Endothelial cell of umbilical vein (primary cell): ENCODE measurements at regions not wholly inside any gene's neighbourhood (a gene's known extent, or its start where the extent isn't known, plus 50 kb on each side); places are given as distances from the start of the nearest gene placed in this dataset.

Source experiments
- BruUV-seq: library from RNA; stranded (reverse); fragments of 400-500 nt; replicated peaks from 2 replicates; lab custom pipeline; 2021; lab: Mats Ljungman, UMichigan
- CTCF ChIA-PET: fragments of 300-600, 350-600 bp; sonication (Branson Sonifier 250); formaldehyde crosslinking; loops from one replicate; lab custom pipeline; 2021; ENCODE audit warnings: antibody characterized with exemption, inconsistent platforms; lab: Charles Lee
- POLR2A ChIA-PET: fragments of 300-600, 350-600 bp; sonication (Branson Sonifier 250); formaldehyde crosslinking; loops from one replicate; lab custom pipeline; 2021; ENCODE audit warnings: antibody characterized with exemption, inconsistent platforms; lab: Charles Lee
- DNase-seq: peaks from one replicate; pipeline ENCODE4 v3.0.0-alpha.2; 2011; ENCODE audit warnings: low read depth, low spot score
- FAIRE-seq: peaks from 2 replicates; lab custom pipeline; 2011; peaks lifted over from hg19 to GRCh38; lab: Jason Lieb, UNC
- H2AFZ ChIP-seq: 2 replicates; pipeline ENCODE4 v1.6.0; 2012; ENCODE audit warnings: low read depth, low read length, control low read depth, inconsistent platforms
- H3K27ac ChIP-seq: 2 replicates; pipeline ENCODE4 v1.5.1; 2011; ENCODE audit warnings: low read depth, mild to moderate bottlenecking, control low read depth, low read length, moderate library complexity; ENCODE audit not compliant: insufficient read depth
- H3K27me3 ChIP-seq, 2 experiments: 2 replicates each; pipeline versions ENCODE4 v1.6.0 to v1.6.1; 2011; ENCODE audit warnings: low read length in 2 of 2, mixed read lengths in 1 of 2; ENCODE audit not compliant: control insufficient read depth in 2 of 2, insufficient read depth in 2 of 2
- H3K36me3 ChIP-seq, 2 experiments: 2 replicates in 1 of 2; 3 replicates in 1 of 2; pipeline ENCODE4 v1.5.1; 2011; ENCODE audit warnings: low read length in 2 of 2, mild to moderate bottlenecking in 1 of 2, moderate library complexity in 1 of 2; ENCODE audit not compliant: control insufficient read depth in 2 of 2, insufficient read depth in 2 of 2; ENCODE audit errors: extremely low read depth in 1 of 2
- H3K4me1 ChIP-seq: 3 replicates; pipeline ENCODE4 v1.5.1; 2011; ENCODE audit warnings: mild to moderate bottlenecking, low read length; ENCODE audit not compliant: control insufficient read depth, insufficient read depth; ENCODE audit errors: extremely low read depth
- H3K4me2 ChIP-seq: 2 replicates; pipeline ENCODE4 v1.6.1; 2011; ENCODE audit warnings: low read length, control low read depth, mixed read lengths; ENCODE audit not compliant: insufficient read depth
- H3K4me3 ChIP-seq, 3 experiments: fragments of 200-600 bp in 1 of 3; sonication (generic), shearing (Covaris generic) in 1 of 3; replicated peaks in 1 of 3; 2 replicates each; pipeline ENCODE4 v1.5.1; 2011 to 2016; ENCODE audit warnings: control low read depth in 3 of 3, low read length in 3 of 3, mild to moderate bottlenecking in 2 of 3, inconsistent platforms in 1 of 3, low read depth in 1 of 3, moderate library complexity in 1 of 3; ENCODE audit not compliant: insufficient read depth in 1 of 3
- H3K79me2 ChIP-seq: 2 replicates; pipeline ENCODE4 v1.6.0; 2012; ENCODE audit warnings: low read length, inconsistent platforms; ENCODE audit not compliant: control insufficient read depth, insufficient read depth
- H3K9ac ChIP-seq: replicated peaks from 2 replicates; pipeline ENCODE3; 2011; ENCODE audit warnings: low read length, control low read depth; ENCODE audit not compliant: insufficient read depth; ENCODE audit errors: extremely low read depth
- H3K9me1 ChIP-seq: replicated peaks from 3 replicates; pipeline ENCODE4 v1.6.0; 2011; ENCODE audit warnings: mild to moderate bottlenecking, low read length; ENCODE audit not compliant: control insufficient read depth, insufficient read depth; ENCODE audit errors: extremely low read depth
- H3K9me3 ChIP-seq: replicated peaks from 2 replicates; pipeline ENCODE4 v1.5.1; 2012; ENCODE audit warnings: low read length, inconsistent platforms; ENCODE audit not compliant: control insufficient read depth, insufficient read depth
- H4K20me1 ChIP-seq: replicated peaks from 2 replicates; pipeline ENCODE3; 2011; ENCODE audit warnings: mild to moderate bottlenecking, low read length; ENCODE audit not compliant: control insufficient read depth, insufficient read depth; ENCODE audit errors: extremely low read depth
- EZH2 ChIP-seq: IDR thresholded peaks from 2 replicates; pipeline ENCODE4 v1.6.1; 2012; ENCODE audit warnings: borderline replicate concordance, low read depth, mild to moderate bottlenecking, moderate library complexity, low read length, inconsistent platforms; ENCODE audit not compliant: severe bottlenecking
- MYC ChIP-seq: IDR thresholded peaks from one replicate; pipeline ENCODE4 v1.6.1; 2011; ENCODE audit warnings: mild to moderate bottlenecking, low read depth, low read length
- dilution Hi-C: fragments of 300-500 bp; cut with MboI; formaldehyde crosslinking; loops from one replicate; pipeline ENCODE4 v1.15.0; 2019; ENCODE audit warnings: low sequenced_read_pairs; ENCODE audit not compliant: extremely low pct_ligation_motif_present
- intact Hi-C: fragments of 100-400 bp; cut with micrococcal nuclease; formaldehyde crosslinking; loops from one replicate; pipeline ENCODE4 v1.10.0; 2022

DNA sequence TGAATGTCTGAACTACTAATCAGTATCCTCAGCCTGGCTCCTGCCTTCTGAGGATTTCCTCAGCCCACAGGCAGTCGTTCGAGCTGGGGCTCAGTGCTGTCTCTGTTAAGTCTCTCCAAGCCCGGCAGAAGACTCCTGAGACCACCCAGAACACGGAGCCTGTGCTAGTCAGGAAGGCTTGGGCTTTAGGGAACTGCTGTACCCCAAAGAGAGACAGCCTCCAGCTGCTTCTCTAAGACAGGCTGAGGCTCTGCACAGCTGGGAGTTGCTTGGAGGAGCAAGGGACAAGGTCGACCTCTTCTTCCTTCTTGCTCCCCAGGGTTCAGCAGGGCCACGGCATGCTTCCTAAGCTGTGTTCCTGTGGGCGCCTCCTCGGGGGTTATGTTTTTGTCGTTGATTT is 283.4 kb upstream of the MYT1L start:
- FAIRE-seq = no peak
- BruUV-seq = no TSS peak
- DNase-seq = no peak
- intact Hi-C loops (no loop called here), dilution Hi-C loops (no loop called here)
- Histone ChIP-seq H3K9ac (no peak overlapping the region), H3K79me2 (no peaks in the 10 kb centered on the region), H3K27me3 (no peaks in the 10 kb centered on the region), H3K36me3 (no peaks in the 10 kb centered on the region), H3K9me1 (no peaks in the 10 kb centered on the region), H3K4me2 (no peak overlapping the region), H3K9me3 (peaks cover 2% of the 10 kb centered on the region), H3K4me1 (no peaks in the 10 kb centered on the region), H3K27ac (no peak overlapping the region), H4K20me1 (no peaks in the 10 kb centered on the region), H2AFZ (no peak overlapping the region), H3K4me3 (no peak overlapping the region)
- ChIA-PET POLR2A (no interaction called here), CTCF (no interaction called here)
- TF ChIP-seq EZH2 = no peak

- Histone ChIP-seq H3K27ac (no peak overlapping the region), H3K36me3 (no peaks in the 10 kb centered on the region), H3K9me3 (peaks cover 2% of the 10 kb centered on the region), H3K4me1 (no peaks in the 10 kb centered on the region), H4K20me1 (no peaks in the 10 kb centered on the region), H3K4me3 (no peak overlapping the region), H3K9ac (no peak overlapping the region), H3K9me1 (no peaks in the 10 kb centered on the region), H2AFZ (no peak overlapping the region), H3K4me2 (no peak overlapping the region), H3K79me2 (no peaks in the 10 kb centered on the region), H3K27me3 (no peaks in the 10 kb centered on the region)
- intact Hi-C loops = no loop called here
- CTCF ChIA-PET = no interaction called here
- FAIRE-seq (no peak), DNase-seq (peak; percentile 9)
- TF ChIP-seq MYC = no peak
- BruUV-seq = no TSS peak
- POLR2A ChIA-PET = no interaction called here
- dilution Hi-C loops = no loop called here
Observed at GRCh38 chr2:2613279-2614199, 282.5 kb upstream of the MYT1L start.
